ENCODE measurements at regions not wholly inside any gene's neighbourhood (a gene's known extent, or its start where the extent isn't known, plus 50 kb on each side); places are given as distances from the start of the nearest gene placed in this dataset.

- no peak for TF ChIP-seq CTCF (IDR thresholded peaks at IDR 0.05)
- no peak for TF ChIP-seq EP300 (IDR thresholded peaks at IDR 0.05)
- no peak for TF ChIP-seq POLR2A (IDR thresholded peaks at IDR 0.05)
These were observed 207.0 kb downstream of the MN1 start for GRCh38 chr22:27594474-27595134.
